ENCODE measurements at regions not wholly inside any gene's neighbourhood (a gene's known extent, or its start where the extent isn't known, plus 50 kb on each side); places are given as distances from the start of the nearest gene placed in this dataset.

DNA sequence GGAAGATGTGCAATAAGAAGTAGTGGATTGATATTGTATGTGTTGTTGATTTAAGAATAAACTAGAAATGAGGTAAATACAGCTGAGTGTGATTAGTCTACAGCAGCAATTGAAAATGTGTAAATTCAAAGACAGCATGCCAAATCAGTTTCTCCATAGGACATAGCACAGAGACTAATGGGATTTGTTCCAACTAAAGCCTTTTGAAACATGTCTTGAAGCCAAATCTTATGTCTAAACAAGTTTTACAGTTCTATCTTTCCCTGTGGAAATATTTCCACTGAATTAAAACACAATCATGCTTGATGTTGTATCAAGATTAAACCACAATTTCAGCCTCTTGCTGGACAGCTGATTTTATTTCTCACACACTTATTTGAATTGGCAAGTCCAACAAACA, 497.4 kb upstream of the FAM47C start:
- TF ChIP-seq, protein P1, sequence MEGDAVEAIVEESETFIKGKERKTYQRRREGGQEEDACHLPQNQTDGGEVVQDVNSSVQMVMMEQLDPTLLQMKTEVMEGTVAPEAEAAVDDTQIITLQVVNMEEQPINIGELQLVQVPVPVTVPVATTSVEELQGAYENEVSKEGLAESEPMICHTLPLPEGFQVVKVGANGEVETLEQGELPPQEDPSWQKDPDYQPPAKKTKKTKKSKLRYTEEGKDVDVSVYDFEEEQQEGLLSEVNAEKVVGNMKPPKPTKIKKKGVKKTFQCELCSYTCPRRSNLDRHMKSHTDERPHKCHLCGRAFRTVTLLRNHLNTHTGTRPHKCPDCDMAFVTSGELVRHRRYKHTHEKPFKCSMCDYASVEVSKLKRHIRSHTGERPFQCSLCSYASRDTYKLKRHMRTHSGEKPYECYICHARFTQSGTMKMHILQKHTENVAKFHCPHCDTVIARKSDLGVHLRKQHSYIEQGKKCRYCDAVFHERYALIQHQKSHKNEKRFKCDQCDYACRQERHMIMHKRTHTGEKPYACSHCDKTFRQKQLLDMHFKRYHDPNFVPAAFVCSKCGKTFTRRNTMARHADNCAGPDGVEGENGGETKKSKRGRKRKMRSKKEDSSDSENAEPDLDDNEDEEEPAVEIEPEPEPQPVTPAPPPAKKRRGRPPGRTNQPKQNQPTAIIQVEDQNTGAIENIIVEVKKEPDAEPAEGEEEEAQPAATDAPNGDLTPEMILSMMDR (IDR thresholded peaks at IDR 0.05), result no peak
- TF ChIP-seq EZH2phosphoT487 (IDR thresholded peaks at IDR 0.05) (no peak), EZH2 (IDR thresholded peaks at IDR 0.05) (no peak)

Measured in neural progenitor cell (in vitro differentiated cells).